ENCODE measurements at regions not wholly inside any gene's neighbourhood (a gene's known extent, or its start where the extent isn't known, plus 50 kb on each side); places are given as distances from the start of the nearest gene placed in this dataset.
"Not testable (repeated sequence)": the region's sequence is repeated elsewhere in the genome, so short reads cannot be mapped to it uniquely, and the experiment has no call there.

DNA sequence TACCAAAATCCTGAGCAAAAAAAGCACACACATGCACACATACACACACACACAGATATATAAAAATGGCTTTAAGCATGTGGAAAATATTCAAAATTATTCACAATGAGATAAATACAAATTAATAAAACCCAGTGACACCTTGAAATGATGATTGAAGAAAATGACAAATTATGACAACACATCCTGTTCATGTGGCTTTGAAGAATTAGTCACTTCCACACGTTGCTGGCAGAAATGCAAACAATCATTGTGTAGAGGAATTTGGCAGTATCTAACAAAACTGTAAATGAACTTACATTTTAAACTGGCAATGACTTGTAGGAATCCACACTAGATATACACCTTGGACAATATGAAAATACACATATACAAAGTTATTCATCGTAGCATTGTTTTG, 95.8 kb upstream of the RGPD4 start:
- no peak for DNase-seq

DNA sequence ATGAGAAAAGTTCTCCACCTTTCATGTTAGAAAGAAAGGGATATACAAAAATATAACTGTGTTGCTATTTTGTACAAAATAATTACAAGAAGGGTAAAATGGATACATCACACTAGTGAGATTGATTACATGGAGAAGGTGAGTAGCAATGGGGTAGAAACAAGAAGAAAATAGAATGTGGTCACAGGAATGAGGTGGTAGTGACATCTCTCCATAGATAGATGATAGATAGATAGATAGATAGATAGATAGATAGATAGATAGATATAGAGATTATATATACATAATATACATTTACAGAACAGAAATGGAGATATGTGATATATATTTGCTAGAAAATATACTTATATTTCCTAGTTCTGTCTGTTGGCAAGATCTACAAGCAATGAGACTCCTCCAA, 95.3 kb upstream of the RGPD4 start:
- DNase-seq, result no peak

DNA sequence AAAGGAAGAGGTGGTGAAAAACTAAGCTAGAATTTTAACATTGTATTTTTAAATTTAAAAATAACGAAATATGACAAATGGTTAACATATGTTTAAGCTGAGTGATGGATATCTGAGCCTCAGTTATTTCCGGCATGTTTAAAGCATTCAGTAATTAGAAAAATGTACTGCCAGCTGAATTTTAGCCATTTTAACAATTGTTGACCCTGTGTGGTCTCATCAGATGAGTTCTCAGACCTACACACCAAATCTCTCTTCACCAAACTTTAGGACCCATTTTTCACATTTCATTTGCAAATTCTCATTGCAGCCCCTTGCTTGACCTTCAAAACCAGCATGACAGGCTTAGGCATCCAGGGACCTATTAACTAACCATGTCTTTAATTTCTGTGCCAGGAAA, 91.5 kb upstream of the RGPD4 start:
- DNase-seq, result no peak

DNA sequence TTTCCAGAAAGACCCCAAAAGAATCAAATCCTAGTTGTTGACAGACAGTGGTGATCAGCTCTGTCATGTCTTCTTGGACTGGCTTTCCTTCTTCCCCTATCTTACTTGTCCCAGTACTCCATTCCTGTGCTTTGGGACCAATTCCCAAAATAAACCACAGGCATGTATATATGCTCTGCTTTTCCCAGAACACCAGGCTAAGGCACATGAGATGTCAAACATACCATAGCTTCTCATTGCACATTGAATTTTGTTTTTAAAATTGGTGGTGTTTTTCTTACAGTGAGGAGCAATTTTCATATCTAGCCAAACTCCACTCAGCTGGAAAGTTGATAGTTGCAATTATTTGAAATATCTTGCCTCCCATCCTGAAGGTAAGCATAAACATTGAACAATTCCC, 88.9 kb upstream of the RGPD4 start:
- DNase-seq, result no peak

DNA sequence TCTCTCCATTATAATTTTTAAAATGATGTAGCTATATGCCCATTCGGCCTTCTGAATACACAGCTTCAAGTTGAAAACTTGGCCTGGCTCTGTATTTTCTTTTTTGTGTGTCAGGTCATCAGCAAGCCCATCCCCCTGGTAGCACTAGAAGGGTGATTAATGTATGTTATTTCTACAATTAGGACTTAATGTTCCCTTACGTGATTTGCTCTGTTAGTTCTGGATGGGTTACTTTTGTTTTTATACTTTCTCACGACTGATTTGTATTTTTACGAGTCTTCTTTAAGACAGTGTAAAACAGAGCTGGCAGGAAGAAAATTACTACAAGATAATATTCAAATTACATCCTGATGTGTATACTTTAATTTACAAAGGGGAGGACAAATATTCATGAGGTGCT, 88.4 kb upstream of the RGPD4 start:
- no peak for DNase-seq

DNA sequence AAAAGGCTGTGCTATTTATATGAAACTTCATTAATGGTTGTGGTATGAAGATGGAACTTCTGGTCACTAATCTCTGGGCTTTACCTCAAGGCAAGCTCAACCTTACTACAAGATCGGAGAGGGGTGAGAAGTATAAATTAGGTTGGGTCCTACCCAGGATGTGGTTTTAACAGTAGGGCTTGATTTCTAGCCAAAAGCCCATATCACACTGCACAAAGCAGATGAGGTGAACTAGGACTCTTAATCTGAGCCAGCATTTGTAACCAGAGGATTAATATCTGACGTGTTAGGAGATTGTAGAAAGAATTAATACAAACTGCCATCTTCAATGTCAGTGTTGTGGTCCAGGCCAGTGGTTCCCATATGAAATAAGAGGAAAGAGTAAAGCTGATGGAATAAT, 86.4 kb upstream of the RGPD4 start:
- no peak for DNase-seq

DNA sequence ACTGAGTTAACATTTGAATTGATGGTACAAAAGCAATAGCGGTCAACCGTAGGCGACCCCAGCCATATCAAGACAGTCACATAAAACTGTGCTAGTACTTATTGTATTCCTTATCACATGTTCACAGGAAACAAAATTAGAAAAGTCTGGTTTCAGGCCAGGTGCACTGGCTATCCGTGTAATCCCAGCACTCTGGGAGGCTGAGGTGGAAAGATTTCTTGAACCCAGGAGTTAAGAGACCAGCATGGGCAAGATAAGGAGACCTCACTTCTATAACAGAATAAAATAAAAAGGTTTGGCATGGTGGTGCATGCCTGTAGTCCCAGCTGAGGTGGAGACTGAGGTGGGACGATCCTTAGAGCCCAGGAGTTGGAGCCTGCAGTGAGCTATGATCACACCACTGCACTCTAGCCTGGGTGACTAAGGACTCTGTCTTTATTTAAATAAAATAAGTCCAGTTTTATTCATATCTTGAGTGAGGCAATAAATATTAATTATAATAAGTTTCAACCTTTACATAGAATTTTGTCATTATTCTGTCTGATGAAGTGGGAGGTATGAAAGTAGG, 84.1 kb upstream of the RGPD4 start:
- DNase-seq, result no peak

DNA sequence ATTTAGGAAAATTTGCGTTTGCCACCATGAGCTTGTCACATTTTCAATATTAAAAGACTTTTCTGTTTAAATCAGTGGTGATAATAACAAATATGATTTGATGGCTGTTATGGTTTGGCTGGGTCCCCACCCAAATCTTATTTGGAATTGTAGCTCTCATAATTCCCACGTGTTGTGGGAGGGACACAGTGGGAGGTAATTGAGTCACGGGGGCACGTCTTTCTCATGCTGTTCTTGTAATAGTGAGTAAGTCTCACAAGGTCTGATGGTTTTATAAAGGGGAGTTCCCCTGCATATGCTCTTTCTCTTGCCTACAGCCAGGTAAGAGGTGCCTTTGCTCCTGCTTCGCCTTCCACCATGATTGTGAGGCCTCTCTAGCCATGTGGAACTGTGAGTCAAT, 83.4 kb upstream of the RGPD4 start:
- no peak for DNase-seq

DNA sequence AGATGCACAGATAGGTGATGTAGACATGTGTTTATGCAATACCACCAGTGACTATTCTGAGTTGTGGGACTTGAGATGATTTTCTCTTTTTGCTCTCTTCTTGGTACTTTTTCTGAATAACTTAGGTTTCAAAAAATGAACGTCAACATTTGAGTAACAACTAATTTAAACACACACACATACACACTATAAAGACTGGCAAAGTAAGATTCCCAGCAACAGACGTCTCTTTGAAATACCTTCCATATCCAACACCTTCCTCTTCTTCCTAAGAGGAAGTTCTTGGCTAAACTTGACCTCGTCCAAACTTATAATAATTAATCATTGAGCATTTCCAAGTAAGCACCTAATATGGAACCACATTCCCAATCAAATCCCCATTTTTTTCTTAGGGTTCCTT, 81.6 kb upstream of the RGPD4 start:
- DNase-seq, result no peak

DNA sequence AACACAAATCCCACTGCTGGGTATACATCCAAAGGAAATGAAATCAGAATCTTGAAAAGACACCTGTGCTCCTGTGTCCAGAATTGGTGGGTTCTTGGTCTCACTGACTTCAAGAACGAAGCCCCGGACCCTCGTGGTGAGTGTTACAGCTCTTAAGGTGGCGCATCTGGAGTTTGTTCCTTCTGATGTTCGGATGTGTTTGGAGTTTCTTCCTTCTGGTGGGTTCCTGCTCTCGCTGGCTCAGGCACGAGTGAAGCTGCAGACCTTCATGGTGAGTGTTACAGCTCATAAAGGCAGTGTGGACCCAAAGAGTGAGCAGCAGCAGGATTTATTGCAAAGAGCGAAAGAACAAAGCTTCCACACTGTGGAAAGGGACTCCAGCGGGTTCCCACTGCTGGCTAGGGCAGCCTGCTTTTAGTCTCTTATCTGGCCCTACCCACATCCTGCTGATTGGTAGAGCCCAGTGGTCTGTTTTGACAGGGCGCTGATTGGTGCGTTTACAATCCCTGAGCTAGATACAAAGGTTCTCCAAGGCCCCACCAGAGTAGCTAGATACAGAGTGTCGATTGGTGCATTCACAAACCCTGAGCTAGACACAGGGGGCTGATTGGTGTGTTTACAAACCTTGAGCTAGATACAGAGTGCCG, 80.0 kb upstream of the RGPD4 start:
- not testable (repeated sequence) for DNase-seq

DNA sequence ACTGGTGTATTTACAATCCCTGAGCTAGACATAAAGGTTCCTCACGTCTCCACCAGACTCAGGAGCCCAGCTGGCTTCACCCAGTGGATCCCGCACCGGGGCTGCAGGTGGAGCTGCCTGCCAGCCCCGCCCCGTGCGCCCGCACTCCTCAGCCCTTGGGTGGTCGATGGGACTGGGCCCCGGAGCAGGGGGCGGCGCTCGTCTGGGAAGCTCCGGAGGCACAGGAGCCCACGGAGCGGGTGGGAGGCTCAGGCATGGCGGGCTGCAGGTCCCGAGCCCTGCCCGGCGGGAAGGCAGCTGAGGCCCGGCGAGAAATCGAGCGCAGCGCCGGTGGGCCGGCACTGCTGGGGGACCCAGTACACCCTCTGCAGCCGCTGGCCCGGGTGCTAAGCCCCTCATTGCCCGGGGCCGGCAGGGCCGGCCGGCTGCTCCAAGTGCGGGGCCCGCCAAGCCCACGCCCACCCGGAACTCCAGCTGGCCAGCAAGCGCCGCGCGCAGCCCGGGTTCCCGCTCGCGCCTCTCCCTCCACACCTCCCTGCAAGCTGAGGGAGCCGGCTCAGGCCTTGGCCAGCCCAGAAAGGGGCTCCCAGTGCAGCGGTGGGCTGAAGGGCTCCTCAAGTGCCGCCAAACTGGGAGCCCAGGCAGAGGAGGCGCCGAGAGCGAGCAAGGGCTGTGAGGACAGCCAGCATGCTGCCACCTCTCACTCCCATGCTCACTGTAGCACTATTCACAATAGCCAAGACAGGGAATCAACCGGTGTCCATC, 79.3 kb upstream of the RGPD4 start:
- not testable (repeated sequence) for DNase-seq

DNA sequence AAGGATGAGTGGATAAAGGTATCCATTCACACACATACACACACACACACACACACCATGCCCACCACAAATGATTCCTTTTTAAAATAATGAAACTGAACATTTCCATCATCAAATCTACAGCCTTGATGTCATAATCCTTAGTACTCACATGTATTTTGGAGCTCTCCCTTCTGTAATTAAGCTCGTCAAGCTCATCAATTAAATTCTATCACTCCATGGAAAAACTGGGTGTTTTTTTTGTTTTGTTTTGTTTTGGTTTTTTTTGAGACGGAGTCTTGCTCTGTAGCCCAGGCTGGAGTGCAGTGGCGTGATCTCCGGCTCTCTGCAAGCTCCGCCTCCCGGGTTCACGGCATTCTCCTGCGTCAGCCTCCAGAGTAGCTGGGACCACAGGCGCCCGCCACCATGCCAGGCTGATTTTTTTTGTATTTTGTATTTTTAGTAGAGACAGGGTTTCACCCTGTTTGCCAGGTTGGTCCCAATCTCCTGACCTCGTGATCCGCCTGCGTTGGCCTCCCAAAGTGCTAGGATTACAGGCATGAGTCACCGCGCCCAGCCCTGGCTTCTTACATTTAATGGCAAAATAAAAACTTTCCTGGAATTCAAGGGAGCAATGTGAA, 78.6 kb upstream of the RGPD4 start:
- no peak for DNase-seq

DNA sequence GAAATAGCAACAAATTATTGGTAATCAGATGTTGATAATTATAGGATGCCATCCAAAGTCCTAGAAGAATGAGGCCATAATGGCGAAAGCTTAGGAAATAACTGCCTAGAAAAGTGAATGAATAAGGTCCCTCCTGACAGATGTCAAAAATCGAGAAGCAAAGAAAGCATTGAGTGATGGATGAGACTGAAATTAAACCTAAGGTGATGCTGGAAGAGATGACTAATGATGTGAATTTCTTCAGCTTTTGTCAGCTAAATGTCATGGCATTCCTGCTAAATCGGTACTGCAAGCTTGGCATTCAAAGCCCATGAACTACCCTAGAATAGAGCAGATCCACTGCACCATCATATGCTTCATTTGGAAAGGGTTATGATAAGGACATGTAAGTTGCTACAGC, 74.8 kb upstream of the RGPD4 start:
- no peak for DNase-seq

DNA sequence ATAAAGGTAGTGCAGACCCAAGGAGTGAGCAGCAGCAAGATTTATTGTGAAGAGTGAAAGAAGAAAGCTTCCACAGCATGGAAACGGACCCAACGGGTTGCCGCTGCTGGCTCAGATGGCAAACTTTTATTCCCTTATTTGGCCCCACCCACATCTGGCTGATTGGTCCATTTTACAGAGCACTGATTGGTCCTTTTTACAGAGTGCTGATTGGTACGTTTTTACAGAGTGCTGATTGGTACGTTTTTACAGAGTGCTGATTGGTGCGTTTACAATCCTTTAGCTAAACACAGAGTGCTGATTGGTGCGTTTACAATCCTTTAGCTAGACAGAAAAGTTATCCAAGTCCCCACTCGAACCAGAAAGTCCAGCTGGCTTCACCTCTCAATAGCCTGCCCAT, 72.9 kb upstream of the RGPD4 start:
- DNase-seq, result not testable (repeated sequence)

DNA sequence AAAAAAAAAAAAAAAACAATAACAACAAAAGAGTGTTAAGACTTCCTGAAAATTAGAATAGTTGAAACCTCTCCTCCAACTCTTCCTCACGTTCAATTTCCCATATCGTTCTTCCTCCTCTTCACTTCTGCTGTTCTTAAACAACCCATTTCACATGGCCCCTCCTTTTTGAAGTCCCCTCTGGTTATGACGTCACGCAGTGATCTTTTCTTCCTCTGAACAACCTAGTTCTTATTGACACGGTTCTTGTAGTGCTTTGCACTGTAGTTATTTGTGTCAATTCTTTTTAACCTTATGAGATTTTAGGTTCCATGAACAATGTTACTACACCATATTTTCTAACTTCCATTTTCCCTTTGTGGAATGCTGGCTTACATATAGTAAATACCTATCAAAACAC, 69.5 kb upstream of the RGPD4 start:
- no peak for DNase-seq

DNA sequence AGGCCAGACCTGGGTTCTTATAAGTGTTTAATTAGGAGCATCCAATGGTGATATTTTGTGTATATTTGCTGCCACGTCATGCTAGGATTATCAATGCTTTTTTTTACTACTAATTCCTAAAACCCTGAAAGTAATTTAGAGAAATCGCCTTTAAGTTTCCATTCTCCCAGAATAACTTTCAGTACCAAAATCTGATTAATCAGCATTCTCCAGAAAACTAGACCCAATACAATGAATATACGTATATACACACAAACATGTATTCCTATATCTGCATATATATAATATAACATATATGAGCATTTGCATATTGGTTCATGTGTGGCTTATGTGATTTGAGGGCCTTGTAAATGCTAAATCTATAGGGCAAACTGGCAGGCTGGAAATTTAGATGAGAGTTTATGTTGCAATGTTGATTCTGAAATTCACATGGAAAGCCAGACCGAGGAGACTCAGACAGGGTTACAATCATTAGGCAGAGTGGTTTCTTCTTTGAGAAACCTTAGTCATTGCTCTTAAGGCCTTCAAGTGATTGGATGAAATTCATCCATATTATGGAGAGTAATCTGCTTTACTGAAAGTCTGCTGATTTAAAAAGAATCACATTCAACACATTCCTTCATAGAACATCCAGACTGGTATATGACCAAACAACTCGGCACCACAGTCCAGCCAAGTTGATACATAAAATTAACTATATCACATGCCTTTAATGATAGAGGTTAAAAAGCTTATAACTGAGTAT, 65.9 kb upstream of the RGPD4 start:
- DNase-seq, result no peak

DNA sequence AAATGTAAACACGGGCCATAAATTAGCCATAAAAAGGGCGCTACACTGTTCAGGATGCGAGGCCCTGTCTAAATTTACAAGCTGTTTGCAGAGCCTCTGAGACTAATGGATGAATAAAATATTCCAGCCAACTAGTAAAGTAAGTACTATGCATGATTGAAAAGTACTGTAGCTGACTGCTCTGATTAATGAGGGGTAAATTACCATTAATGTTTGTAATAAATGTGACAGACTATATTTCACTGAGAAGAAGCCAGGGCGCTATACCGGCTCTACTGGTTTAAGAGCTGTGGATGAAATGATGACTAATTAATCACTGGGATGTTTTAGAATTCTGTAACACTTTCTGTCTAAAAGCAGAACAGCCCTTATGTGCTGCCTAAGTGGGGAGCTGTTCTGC, 54.3 kb upstream of the RGPD4 start:
- no peak for DNase-seq

DNA sequence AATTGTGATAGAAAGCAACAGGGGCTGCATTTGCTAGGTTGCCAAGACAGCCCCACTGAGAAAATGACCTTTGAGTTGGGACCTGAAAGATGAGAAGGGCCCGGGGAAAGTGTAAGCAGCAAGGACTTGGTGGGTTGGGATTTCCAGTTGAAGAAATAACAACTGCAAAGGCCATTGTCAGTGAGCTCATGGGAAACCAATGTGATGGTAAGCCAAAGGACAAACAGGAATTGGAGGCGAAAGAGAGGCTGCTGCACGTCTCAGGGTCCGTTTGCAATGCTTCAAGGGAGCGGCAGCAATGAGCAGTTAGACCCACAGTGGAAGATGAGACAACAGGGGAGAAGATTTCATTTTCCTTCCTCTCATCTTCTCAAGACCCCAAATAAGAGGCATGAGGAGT, 51.5 kb upstream of the RGPD4 start:
- DNase-seq, result no peak

DNA sequence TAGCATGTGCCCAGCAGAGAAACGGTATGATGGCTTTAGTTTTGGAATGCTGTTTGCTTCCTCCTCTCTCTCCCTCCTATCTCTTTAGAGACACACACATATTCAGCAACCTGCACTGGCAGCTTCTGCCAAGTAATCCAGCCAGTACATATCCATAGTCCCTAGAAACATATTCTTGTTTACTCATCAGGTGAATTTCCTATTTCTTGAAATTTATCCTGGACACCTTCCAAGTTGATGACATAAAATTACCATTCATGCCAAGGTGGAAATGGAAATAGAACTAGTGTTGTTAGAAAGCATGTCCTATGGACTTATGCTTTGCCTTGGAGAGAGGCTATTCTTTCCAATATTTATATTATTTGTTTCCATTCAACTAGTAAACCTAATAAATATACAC, 50.9 kb upstream of the RGPD4 start:
- DNase-seq, result no peak

DNA sequence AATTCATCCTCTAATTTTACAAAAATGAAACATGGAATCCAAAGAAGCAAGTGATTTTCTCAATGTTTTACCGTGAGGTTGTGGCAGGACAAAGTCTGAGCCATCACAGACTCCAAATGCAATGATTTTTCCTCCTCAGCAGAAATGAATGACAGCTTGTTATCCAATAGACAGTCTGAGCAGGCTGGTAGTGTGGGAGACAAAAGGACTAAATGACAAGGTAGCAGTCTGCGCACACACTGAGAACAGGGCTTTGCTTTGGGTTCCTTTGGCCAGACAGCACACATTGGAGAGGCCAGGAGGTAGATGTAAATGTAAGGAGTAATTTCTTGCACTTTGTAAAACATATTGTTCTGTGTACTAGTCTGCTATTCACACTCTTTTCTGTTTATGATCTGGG, 50.3 kb upstream of the RGPD4 start:
- DNase-seq, result peak; percentile 29
